DMS53 (cell line): ENCODE measurements at regions not wholly inside any gene's neighbourhood (a gene's known extent, or its start where the extent isn't known, plus 50 kb on each side); places are given as distances from the start of the nearest gene placed in this dataset.

Source experiments
- DNase-seq: peaks from one replicate; lab custom pipeline; 2025; lab: John Stamatoyannopoulos, UW

GRCh38 chr2:149908726-149909683 lies 321.4 kb upstream of the MMADHC start:
- DNase-seq, result no peak

DNA sequence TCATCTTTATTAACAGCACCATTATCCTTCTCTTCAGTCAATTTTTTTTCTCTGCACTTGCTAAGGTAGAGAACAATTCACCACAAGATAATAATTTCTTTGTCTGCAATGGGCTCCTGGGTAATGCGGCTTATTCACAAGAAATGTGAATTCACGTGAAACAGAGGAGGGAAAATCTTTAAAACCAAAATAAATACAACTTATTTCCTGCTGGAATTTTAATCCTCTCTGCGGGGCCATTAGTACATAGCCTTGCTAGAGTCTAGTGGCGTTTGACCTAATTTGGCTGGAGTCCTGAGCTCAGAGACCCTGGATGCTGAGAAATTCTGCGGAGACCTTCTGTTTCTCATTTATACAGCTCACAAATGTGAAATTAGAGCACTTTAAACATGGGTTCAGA lies 319.3 kb upstream of the MMADHC start:
- no peak for DNase-seq

DNA sequence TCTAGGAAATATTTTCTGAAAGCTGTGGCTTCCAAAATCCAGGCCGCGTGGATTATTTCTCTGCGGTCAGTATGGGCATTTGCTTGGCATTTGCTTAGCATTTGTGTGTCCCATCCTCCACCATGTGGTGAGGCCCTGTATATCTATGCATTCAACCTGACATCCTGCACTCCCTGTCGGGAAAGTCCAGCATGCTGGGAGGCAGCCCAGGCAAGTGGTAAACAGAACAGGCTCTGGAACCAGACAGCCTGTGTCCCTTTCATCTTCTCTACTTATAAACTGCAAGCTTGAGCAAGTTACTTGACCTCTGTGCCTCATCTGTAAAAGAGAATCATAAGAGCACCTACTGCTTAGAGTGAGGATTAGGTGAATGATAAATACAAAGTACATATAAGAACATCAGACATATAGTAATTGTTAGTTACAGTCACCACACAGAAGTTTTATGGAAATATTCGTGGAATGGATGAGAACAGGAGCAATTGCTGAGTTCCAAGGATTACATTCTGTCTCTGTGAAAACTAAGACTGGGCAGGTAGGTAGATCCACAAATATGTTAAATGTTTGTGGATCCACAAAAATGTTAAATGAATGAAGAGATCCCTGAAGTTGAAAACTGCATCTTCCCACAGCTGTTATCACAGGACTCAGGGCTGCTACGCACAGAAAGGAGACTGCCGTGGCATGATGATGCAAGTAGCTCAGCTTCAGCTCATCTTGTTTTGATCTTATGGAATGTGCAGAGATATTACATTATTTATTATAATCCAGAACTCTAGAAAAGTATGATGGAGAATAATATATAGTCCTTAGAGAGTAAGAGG lies 317.0 kb upstream of the MMADHC start:
- no peak for DNase-seq

- DNase-seq, result no peak
Measured at GRCh38 chr2:149903626-149904025, 316.1 kb upstream of the MMADHC start.

DNA sequence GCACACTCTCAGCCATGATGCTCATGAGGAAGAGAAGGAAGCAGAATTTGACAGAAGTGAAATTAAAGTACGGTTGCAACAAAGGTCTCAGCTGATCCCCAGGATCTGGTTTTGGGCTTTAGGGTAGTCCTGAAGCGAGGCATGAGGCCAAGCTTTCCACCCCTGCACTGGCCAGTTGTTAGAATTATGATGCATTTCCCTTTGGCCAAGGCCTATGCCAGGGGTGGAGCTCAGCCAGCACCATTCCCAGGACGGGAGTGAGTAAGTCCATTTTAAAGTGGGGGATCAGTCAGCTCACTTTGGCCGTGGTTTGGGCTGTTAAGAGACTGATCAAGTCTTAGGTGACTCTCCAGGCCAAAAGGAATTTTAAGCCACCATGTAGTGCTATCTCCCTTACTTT lies 314.5 kb upstream of the MMADHC start:
- DNase-seq, result no peak

- DNase-seq, result no peak
Measured at GRCh38 chr2:149901231-149901859, 313.8 kb upstream of the MMADHC start.

- DNase-seq, result no peak
Measured at GRCh38 chr2:149899390-149899789, 311.8 kb upstream of the MMADHC start.

DNA sequence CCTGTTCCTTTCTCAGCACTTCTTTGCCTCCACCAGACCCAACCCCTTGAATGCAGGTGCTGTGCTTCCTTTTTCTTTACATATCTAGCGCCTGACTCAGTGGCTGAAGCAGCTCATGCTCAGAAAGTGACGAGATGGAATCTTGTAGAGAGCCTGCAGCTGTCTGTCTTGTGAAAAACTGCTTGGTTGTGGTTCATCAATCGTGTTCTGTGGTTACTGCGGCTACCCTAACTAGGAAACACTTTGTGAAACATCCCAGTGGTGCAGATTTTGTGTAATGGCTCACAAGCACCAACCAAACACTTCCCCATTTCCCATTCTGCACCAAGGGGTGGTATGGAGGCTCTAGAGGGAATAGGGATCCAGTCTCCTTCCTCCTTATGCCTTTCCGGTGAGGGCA lies 307.2 kb upstream of the MMADHC start:
- no peak for DNase-seq

GRCh38 chr2:149894226-149894625 lies 306.7 kb upstream of the MMADHC start:
- DNase-seq, result no peak

DNA sequence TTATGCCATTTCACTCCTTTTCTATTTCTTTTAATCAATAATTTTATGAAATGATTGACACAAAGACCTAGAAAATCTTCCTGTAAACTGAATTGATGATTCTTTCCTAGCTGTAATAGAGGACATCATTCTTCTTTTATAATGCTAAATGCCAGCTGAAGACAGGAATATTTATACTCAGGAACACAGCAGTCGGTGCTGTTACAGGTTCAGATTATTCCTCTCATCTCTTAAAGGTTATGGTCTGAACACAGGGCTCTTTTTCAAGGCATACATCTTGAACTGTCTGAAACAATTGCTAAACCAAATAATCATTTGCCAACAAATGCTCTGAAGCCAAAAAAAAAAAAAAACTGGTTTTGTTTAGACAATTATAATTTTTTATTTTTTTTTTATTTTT lies 305.0 kb upstream of the MMADHC start:
- DNase-seq, result no peak

DNA sequence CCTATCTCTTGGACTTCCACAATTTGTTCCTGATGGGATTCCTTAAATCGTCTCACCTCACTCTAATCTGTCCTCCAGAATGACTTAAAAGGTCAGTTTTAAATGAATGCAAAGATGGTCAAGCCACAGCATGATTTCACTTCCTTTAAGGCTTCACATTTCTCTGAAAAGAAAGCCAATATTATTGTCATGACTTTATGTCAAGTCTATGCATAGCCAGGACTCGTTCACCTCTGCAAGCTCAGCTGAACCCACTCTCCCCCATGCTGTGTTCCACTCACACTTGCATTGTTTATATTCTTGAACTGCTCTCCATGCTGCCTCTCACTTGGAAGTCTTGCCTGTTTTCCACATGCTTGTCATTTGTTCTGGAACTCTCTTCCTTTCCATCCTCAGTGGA lies 298.4 kb upstream of the MMADHC start:
- no peak for DNase-seq

GRCh38 chr2:149885468-149885867 lies 297.9 kb upstream of the MMADHC start:
- peak; percentile 0 for DNase-seq

GRCh38 chr2:149884871-149885270 lies 297.3 kb upstream of the MMADHC start:
- no peak for DNase-seq

GRCh38 chr2:149877913-149878312 lies 290.3 kb upstream of the MMADHC start:
- DNase-seq, result no peak

GRCh38 chr2:149877074-149877473 lies 289.5 kb upstream of the MMADHC start:
- DNase-seq, result no peak

DNA sequence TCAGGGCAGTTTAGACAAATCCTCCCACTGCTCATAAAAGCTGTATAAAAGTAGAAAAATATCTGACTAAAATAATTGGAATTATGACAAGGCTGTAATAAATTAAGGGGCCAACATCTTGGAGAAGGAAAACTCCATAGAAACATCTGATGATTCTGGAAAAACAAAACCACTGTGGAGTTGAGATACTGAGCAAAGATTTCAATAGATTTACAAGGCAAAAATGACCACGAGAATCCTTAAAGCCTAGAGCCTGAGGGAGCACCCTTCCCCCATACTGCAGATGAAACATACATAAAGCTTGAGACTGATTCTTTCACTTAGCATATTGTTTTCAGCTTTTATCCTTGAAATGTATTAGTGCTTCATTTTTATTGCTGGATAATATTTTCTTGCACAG lies 286.4 kb upstream of the MMADHC start:
- DNase-seq, result no peak

GRCh38 chr2:149872638-149873150 lies 285.1 kb upstream of the MMADHC start:
- no peak for DNase-seq

GRCh38 chr2:149872041-149872440 lies 284.5 kb upstream of the MMADHC start:
- DNase-seq, result no peak

- DNase-seq, result no peak
Measured at GRCh38 chr2:149871091-149871885, 283.7 kb upstream of the MMADHC start.

- DNase-seq, result no peak
Measured at GRCh38 chr2:149863227-149863626, 275.7 kb upstream of the MMADHC start.

- no peak for DNase-seq
Measured at GRCh38 chr2:149861034-149861433, 273.5 kb upstream of the MMADHC start.
